ENCODE measurements at regions not wholly inside any gene's neighbourhood (a gene's known extent, or its start where the extent isn't known, plus 50 kb on each side); places are given as distances from the start of the nearest gene placed in this dataset.

- TF ChIP-seq, protein P1, sequence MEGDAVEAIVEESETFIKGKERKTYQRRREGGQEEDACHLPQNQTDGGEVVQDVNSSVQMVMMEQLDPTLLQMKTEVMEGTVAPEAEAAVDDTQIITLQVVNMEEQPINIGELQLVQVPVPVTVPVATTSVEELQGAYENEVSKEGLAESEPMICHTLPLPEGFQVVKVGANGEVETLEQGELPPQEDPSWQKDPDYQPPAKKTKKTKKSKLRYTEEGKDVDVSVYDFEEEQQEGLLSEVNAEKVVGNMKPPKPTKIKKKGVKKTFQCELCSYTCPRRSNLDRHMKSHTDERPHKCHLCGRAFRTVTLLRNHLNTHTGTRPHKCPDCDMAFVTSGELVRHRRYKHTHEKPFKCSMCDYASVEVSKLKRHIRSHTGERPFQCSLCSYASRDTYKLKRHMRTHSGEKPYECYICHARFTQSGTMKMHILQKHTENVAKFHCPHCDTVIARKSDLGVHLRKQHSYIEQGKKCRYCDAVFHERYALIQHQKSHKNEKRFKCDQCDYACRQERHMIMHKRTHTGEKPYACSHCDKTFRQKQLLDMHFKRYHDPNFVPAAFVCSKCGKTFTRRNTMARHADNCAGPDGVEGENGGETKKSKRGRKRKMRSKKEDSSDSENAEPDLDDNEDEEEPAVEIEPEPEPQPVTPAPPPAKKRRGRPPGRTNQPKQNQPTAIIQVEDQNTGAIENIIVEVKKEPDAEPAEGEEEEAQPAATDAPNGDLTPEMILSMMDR (IDR thresholded peaks at IDR 0.05) = no peak
- TF ChIP-seq EZH2 (IDR thresholded peaks at IDR 0.05; ENCODE audit: borderline replicate concordance, insufficient read depth, low read depth, low read length, poor library complexity, severe bottlenecking) = no peak
These were observed 159.8 kb upstream of the GGTLC1 start for GRCh38 chr20:24148372-24148771.
